ENCODE measurements at regions not wholly inside any gene's neighbourhood (a gene's known extent, or its start where the extent isn't known, plus 50 kb on each side); places are given as distances from the start of the nearest gene placed in this dataset.

GRCh38 chr2:207324001-207324400, 158.3 kb upstream of the KLF7 start:
- no peak for TF ChIP-seq REST (IDR thresholded peaks at IDR 0.05; ENCODE audit: insufficient read depth in 1 of 2, low read depth in 2 of 2, low read length in 2 of 2)
- no peak for TF ChIP-seq POLR2AphosphoS5 (IDR thresholded peaks at IDR 0.05; ENCODE audit: low read depth, low read length)
- no peak for TF ChIP-seq TAF1 (IDR thresholded peaks at IDR 0.05; ENCODE audit: borderline replicate concordance, insufficient read depth, low read length)
- TF ChIP-seq SIN3A (IDR thresholded peaks at IDR 0.05; ENCODE audit: borderline replicate concordance, insufficient read depth, low read length), result no peak
